GM21723 (cell line): ENCODE measurements at regions not wholly inside any gene's neighbourhood (a gene's known extent, or its start where the extent isn't known, plus 50 kb on each side); places are given as distances from the start of the nearest gene placed in this dataset.
A peak's percentile ranks its signal among the peaks of the same experiment; 100 is the strongest.

Experiments
- ATAC-seq: cut with Tn5 transposase; IDR thresholded peaks from one replicate; pipeline ENCODE4 v1.9.1; 2021; ENCODE audit warnings: mild to moderate bottlenecking, moderate library complexity; ENCODE audit not compliant: unreplicated experiment

DNA sequence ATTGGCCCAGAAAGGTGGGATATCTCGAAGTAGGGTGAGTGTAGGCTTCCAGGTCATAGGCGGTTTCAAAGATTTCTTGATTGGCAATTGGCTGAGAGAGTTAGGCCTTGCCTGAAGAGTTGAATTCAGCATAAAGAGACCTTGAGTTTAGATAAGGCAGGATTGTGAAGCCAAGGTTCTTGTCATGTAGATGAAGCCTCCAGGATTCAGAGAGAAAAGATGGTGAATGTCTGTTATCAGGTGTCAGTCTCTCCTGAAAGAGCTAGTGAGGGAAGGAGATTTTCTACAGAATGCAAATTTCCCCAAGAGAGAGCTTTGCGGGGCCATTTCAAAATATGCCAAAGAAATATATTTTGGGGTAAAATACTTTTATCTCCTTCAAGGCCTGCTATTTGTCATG lies 217.0 kb upstream of the TLE3 start:
- no peak for ATAC-seq

DNA sequence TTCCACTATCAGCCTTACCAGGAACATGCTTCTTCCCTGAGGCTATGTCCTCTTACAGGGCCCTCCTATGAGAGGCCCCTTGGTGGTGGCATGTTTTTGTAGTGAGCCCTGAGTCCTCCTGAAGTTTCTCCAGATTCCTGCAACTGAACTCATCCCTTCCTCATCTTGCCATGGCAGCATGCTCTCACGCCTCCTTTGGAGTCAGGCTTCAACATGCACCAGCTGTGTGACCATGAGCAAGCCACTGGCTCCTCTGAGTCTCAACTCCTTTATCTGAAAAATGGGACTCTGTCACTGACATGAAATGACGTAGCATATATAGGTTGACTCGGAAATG lies 216.3 kb upstream of the TLE3 start:
- no peak for ATAC-seq

DNA sequence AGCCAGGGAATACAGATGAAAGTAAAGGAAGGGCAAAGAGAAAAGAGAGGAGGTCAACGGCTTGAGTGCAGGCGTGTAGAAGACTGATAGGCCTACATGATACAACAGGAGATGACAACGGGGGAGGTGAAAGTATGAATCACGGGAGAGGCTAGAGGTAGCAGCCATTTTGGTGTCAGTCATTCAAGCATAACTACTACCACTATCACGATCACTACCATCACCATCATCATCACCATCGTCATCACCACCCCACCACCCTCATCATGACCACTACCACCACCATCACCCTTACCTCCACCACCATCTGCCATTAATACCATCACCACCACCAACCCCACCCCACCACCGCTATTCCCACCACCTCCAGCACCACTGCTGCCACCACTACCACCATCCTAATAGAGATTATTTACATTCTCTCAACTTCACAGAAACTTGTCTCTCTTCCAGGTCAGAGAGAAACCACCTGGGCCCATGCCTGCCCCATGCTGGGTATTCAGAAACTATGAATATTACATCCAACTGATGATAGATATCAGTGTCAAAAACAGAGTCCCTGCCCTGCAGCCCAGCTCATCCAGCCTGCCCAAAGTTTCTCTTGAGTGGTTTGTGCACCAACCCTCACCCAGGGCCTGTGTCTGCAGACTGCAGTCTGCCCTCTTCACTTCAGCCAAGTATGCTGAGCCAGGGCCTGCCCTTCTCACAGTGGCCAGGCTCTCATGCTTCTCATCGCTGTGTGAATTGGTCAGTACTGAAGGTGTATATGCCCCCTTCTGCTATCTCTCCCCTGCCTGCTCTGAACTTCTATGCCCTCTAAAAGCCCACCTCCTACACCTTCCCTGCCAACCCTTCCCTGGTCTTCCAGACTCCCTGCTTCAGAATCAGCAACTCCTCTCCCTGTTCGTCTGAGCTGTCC lies 215.6 kb upstream of the TLE3 start:
- ATAC-seq = no peak

DNA sequence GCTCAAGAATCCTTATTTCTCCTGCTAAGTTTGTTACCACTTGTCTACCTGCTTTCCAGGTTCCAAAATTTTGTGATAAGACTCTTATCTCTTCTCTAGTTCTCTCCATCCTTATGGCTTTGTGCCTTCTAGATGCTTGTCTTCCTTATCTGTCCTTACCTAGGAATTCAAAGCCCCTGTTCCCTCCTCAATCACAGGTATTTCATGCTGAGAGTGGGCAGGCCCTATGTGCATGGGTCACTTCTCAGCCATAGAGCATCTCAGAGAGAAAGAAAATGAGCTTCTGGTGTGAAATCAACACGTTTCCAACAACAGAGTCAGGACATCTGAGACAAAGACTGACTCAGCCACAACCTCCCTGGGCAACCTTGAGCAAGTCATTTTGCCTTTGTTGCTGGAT lies 214.1 kb upstream of the TLE3 start:
- ATAC-seq = no peak

DNA sequence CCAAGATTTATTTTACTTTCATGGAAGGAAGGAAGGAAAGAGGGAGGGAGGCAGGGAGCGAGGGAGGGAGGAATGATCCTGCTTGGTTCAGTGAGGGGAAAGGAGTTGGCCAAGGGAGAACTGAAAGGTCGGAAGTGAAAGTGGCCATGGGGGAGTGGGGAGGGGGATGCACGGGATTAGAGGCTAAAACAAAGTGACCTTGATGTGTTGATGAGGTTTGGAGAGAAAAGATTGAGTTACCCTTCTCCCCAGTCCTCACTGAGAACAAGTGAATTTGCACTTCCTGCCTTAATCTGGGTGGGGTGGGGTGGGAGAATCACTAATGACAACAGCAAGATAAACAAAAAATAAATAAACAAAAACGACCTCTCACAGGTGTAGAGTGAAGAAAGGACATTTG lies 212.0 kb upstream of the TLE3 start:
- no peak for ATAC-seq

DNA sequence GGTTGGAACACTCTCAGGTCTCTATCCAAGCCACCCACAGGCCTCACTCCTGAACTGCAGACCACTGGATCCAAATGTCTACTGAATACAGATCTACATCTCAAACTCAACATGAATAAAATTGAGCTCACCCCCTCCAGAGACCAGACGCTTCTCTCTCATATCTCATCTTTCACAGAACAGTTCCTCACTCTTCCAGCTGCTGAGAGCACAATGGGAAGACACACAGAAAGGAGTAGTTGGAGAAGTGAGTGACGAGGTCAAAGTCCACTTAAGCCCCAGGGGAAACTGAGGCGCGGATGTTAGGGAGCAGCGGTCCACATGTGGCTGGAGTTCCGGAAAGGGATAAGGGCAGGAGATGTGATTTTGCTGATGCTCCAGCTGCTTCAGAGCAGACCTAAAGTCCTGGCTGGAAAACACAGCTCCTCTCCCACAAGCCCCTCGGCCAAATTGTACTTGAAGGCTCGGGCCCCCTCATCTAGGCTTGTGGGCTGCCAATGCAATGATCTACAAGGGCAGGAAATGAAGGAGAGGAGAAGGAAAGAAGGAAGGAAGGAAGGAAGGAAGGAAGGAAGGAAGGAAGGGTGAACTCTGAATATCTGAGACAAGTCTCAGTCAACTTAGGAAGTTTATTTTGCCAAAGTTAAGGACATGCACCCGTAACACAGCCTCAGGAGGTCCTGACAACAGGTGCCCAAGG lies 211.2 kb upstream of the TLE3 start:
- no peak for ATAC-seq

DNA sequence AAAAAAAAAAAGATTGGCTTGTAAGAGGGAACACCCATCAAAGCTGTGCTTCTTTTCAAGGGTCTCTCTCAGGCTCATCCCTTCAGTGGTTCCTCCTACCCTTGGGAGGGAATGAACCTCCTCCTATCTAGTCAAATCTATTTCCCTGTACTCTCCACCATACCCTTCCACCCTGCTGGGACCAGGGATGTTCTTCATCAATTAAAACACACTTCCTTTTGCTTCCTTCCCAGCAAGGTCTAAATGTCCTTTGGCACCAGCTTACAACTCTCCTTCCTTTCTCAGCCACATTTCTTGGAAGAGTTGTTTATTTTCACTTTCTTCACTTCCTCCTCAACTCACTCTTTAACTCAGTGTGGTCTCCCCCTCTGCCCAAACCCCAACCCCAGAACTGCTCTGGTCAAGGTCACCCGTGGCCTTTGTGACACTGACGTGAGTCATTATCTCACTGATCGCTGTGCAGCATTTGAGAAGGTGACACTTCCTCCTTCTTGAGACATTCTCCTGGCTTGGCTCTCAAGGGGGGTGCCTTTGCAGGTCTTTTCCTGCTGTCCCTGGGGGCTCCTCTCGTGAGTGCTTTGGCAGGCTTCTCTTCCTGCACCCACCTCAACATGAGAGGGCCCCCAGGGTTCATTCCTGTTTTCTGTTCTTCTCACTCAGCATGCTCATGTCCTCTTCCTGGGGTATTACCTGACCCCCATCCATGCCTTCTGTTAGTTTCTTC lies 210.5 kb upstream of the TLE3 start:
- ATAC-seq = peak; percentile 62

DNA sequence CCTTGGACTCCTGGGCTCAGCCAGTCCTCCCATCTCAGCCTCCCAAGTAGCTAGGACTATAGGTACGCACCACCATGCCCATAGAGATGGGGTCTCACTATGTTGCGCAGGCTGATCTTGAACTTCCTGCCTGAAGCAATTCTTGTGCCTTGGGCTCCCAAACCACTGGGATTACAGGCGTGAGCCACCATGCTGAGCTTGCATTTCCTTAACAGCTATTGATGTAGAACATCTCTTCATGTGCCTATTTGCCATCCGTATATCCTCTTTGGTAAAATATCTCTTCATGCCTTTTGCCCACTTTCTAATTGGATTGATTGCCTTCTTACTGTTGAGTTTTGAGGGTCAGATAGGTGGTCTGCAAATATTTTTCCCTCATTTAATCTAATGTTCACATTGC lies 208.9 kb upstream of the TLE3 start:
- no peak for ATAC-seq

DNA sequence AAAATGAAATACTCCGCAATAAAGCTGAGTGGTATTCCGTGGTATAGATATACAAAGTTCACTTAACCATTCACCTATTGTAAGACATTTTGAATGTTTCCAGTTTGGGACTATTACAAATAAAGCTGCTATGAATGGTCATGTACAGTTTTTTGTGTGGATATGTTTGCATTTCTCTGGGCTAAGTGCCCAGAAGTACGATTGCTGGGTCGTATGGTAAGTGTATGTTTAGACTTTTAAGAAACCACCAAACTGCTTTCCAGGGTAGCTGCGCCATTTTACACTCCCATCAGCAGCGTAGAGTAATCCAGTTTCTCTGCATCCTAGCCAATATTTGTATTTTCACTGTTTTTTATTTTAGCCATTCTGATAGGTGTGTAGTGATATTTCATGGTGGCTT lies 208.4 kb upstream of the TLE3 start:
- no peak for ATAC-seq

DNA sequence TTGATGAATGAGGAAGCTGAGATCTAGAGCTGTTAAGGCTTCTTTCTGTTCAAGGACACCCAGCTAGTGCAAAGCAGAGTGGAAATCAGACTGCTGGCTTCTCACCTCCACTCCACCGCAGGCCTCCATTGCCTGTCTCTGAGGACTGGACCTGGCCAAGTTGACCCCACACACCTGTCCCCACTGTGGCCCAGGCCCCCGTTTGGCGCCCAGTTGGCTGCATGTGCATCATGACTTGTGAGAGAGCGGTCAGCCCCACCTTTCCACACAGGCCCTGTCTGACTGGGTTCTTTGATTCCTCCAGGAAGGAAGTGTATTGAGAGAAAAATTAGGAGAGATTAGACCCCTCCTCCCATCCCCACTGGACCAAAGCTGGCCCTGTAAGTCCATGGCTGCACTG lies 206.3 kb upstream of the TLE3 start:
- ATAC-seq = no peak

DNA sequence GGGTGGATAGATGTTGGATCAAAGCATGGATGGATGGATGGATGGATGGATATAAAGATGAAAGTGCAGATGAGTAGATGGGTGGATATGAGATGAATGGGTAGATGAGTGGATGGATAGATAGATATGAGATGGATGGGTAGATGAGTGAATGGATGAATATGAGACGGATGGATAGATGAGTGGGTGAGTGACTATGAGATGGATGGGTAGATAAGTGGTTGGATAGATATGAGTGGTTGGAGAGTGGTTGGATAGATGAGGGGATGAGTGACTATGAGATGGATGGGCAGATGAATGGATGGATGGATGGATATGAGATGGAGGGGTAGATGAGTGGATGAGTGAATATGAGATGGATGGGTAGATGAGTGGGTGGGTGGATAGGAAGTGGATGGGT lies 204.6 kb upstream of the TLE3 start:
- no peak for ATAC-seq

DNA sequence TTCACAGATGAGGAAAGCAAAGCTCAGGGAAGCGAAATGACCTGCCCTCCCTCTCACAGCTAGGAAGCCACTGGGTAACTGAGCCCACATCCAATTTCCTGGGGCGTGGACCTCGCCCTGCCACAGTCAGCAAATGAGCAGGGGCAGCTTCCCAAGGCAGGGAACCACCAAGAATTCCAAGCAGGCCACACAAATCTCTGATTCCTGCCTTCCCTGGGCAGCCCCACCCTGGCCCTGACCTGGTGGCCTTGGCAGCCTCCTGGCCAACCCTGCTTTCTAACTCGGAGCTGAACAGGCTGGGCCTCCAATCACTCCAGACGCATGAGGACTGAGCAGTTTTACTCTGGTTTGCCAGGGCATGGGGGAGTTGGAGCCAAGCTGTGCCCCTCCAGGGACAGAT lies 203.7 kb upstream of the TLE3 start:
- ATAC-seq = no peak

DNA sequence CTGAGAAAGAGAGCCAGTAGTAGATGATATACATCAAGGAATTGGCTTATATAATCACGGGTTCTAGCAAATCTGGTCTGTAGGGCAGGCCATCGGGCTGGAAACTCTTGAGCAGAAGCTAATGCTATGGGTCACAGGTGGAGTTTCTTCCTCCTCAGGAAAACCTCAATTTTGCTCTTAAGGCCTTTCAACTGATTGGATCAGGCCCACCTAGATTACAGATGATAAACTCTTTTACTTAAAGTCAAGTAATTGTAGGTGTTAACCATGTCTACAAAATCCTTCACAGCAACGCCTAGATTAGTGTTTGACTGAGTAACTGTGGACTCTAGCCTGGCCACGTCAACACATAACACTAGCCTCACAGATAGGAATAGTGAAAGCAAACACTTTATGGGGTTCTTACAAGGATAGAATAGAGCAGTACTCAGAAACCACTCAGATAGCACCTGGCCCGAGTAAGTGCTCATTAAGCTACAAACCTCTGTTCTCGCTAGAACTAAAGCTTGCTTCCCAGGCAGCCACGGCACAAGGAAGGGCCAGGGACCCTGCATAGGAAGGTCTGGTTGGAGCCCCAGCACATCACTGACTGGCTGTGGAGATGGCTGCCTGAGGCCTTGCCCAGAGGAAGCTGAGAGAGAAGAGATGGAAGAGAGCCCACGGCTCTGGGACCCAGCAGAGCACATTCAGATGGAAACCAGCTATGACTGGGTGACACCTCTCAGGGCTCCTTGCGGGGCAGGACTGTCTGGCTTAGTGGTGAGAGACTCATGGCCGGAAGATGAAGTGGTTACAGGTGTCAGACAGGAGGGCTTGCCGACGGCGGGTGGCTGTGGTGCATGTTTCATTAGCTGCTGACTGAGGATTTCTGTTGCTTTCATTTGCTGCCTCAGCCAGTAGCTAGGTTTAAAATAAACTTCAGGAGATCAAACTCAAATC lies 202.5 kb upstream of the TLE3 start:
- ATAC-seq = peak; percentile 98

DNA sequence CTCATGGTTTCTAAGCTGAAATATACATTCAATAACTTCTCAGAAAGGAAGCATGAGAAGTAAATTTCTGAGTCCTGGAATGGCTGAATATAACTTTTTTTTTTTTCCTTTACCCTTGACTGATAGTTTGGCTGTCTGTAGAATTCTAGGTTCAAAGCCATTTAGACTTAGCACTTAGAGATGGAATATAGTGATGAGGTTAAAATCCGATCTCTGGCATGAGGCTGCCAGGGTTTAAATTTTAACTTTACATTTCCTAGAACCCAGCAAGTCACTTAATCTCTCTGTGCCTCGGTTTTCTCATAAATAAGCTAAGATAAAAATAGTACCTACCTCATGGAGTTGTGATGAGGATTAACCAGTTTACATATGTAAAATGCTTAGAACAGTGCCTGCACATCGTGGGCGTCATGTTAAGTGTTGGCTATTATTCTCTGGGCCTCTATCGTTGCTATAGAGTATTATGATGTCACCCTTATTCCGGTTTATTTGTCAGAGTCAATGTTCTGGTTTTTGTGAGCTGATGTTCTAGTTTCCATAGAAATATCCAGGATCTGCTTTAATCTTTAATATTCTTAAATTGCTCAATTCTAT lies 199.8 kb upstream of the TLE3 start:
- no peak for ATAC-seq

DNA sequence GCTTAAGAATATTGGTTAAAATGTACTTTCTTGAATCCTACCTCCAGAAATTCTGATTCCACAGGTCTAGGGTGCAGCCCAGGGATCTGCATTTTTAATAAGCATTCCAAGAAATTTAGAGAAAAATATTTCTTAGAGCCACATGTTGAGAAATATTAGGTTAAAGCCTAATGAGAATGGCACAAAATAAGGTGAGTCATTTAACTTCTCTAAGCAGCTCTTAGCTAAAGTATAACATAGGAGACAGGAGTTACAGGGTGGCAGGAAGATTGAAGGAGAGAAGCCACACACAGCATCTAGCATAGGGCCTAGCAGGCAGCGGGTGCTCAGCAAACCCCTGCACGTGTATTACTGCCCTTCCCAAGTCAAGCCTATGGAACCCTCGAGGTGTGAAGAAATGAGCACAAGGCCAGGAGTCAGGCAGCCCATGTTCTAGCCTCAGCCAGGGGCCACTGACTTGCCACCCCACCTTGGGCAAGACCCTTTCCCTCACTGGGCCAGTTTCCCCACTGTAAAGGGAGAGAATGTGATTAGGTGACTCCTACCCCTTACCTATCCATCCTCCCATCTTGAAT lies 197.1 kb upstream of the TLE3 start:
- no peak for ATAC-seq

DNA sequence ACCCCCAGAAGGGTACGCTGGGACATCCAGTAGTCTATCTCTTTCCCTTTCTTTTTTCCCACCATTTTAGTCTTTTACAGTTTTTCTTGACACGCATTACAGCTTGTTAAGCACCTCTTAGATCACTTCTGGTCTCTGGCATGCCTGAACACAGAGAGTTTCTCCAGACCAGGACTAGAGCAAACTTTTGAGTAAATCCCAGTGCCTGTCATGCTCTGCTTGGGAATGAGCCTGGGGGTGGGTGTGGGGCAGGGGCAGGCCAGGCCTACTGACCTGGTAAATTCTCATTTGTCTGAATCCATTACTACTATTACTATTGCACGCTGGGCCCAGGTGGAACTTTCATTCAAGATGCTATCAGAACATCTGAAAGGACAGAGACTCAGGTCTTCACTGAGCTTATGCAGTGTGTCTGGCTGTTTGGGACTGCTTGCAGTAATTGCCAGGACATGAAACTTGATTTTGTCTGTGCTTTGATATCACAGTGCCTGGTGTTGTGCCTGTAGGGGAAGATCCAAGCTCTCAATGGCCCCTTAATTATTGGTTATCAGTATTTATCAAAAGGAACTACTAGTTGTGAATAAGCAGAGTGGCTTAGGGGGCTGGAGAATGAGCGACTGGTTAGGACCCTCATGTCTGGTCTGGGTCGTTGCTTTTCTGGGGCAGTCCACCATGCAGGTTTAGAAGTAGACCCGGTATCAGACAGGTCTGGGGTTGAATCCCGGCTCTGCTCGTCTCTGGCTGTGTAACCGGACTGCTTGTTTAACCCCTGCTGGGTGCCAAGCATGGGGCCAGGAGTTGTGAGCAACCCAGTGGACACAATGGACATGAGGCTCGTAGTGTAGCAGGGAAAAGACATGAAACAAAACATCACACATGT lies 196.1 kb upstream of the TLE3 start:
- no peak for ATAC-seq

DNA sequence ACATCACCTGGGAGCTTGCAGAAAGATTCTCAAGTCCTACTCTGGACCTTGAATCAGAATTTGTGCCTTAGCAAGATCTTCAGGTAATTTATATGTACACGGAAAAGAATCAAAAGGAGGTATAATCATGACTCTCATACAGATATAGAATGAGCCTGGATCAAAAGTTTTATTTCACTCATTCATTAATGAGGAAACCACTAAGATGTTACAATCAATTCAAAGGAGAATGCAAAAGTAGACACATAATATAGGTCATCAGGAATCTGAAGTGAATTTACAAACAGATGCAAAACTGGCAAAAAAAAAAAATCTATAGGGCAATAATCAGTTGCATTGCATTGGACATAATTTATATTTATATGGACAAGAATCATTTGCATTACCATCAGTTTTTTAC lies 195.4 kb upstream of the TLE3 start:
- no peak for ATAC-seq

DNA sequence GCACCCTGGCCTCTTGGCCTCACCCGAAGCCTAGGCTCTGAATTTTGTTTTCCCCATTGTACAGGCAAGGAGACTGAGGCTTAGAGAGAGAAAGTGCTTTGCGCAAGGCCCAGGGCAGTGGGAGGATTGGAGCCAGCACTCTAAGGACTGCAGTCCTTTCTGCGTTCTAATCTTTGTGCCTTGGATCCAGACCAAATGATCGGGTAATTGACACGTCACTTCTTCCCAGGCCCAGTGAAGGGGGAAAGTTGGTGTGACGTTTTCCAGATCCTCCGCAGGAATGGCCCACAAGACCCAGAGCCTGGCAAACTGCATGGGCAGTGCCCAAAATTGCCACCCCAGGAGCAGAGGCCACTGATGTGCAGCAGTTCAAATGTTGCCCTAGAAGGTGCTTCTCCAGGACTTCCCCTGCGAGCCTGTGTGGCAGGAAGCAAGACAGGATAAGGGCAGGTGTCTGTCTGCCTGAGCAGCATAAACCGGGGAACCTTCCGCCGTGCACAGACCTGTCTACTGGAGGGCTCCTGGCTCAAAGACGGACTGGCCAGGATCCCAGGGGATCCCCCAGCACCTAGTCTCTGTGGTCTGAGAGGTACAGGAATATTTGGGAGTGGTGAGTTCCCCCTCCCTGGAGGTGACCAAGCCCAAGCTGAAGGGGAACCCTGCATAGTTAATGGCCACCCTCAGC lies 194.5 kb upstream of the TLE3 start:
- ATAC-seq = no peak
